GM20000 (cell line): ENCODE measurements at regions not wholly inside any gene's neighbourhood (a gene's known extent, or its start where the extent isn't known, plus 50 kb on each side); places are given as distances from the start of the nearest gene placed in this dataset.

Experiments
- DNase-seq: peaks from one replicate; pipeline ENCODE4 v3.0.0; 2012; ENCODE audit warnings: low spot score
- CTCF ChIP-seq: IDR thresholded peaks from 2 replicates; pipeline ENCODE4 v1.5.1; 2012; ENCODE audit warnings: mild to moderate bottlenecking, control low read depth; ENCODE audit errors: extremely low read depth, missing control alignments

GRCh38 chr15:39333393-39333792 is 247.5 kb upstream of the THBS1 start:
- TF ChIP-seq CTCF, result no peak
- no peak for DNase-seq

GRCh38 chr15:39333896-39334295 is 247.0 kb upstream of the THBS1 start:
- no peak for TF ChIP-seq CTCF
- DNase-seq, result no peak

GRCh38 chr15:39336926-39337325 is 244.0 kb upstream of the THBS1 start:
- DNase-seq, result no peak
- no peak for TF ChIP-seq CTCF

- no peak for DNase-seq
- TF ChIP-seq CTCF, result no peak
These were observed 242.6 kb upstream of the THBS1 start for GRCh38 chr15:39338251-39338650.

GRCh38 chr15:39340903-39341645 is 239.8 kb upstream of the THBS1 start:
- TF ChIP-seq CTCF, result no peak

GRCh38 chr15:39344662-39345141 is 236.2 kb upstream of the THBS1 start:
- DNase-seq, result no peak

More at GRCh38 chr15:39340903-39341645, 239.8 kb upstream of the THBS1 start:
- DNase-seq, result no peak

More at GRCh38 chr15:39344662-39345141, 236.2 kb upstream of the THBS1 start:
- TF ChIP-seq CTCF, result no peak
